ENCODE measurements at regions not wholly inside any gene's neighbourhood (a gene's known extent, or its start where the extent isn't known, plus 50 kb on each side); places are given as distances from the start of the nearest gene placed in this dataset.

DNA sequence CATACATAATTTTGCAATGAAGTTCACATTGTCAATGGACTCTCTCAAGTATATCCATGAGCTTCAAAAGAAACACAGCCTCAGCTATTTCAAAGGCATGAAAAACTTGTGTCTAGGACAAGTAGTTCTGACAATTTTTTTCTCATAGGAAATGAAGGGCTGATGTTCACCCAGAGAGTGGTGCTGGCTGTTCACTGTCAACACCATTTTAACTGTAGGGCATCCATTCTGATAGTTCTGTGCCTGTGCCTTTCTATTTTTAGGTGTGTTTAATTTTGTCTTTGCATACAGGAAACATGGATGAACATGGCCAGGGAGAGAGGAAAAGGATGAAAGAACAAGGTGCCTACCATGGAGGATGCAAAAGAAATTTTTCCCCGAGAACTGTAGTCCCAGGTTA lies 135.3 kb upstream of the MAP9 start:
- TF ChIP-seq, protein P1, sequence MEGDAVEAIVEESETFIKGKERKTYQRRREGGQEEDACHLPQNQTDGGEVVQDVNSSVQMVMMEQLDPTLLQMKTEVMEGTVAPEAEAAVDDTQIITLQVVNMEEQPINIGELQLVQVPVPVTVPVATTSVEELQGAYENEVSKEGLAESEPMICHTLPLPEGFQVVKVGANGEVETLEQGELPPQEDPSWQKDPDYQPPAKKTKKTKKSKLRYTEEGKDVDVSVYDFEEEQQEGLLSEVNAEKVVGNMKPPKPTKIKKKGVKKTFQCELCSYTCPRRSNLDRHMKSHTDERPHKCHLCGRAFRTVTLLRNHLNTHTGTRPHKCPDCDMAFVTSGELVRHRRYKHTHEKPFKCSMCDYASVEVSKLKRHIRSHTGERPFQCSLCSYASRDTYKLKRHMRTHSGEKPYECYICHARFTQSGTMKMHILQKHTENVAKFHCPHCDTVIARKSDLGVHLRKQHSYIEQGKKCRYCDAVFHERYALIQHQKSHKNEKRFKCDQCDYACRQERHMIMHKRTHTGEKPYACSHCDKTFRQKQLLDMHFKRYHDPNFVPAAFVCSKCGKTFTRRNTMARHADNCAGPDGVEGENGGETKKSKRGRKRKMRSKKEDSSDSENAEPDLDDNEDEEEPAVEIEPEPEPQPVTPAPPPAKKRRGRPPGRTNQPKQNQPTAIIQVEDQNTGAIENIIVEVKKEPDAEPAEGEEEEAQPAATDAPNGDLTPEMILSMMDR (conservative IDR thresholded peaks at IDR 0.05), result no peak
- TF ChIP-seq ZFX (IDR thresholded peaks at IDR 0.05), result no peak

All from C4-2B (cell line).